Epithelial cell of proximal tubule (primary cell): ENCODE measurements at regions not wholly inside any gene's neighbourhood (a gene's known extent, or its start where the extent isn't known, plus 50 kb on each side); places are given as distances from the start of the nearest gene placed in this dataset.

ENCODE experiments used
- DNase-seq: peaks from one replicate; pipeline ENCODE4 v3.0.0-alpha.2; 2011; ENCODE audit warnings: low read depth
- H3K4me3 ChIP-seq: 2 replicates; pipeline ENCODE4 v1.5.1; 2011; ENCODE audit warnings: low read depth, mild to moderate bottlenecking, low read length
- CTCF ChIP-seq: conservative IDR thresholded peaks from 2 replicates; pipeline ENCODE4 v1.5.1; 2012; ENCODE audit warnings: low read depth, mild to moderate bottlenecking, low read length

- DNase-seq = no peak
- no peak for TF ChIP-seq CTCF
- no peak overlapping the region for H3K4me3 ChIP-seq
Measured at GRCh38 chr7:35550831-35551230, 144.1 kb downstream of the HERPUD2 start.

GRCh38 chr7:35549781-35550180, 145.2 kb downstream of the HERPUD2 start:
- no peak for TF ChIP-seq CTCF
- DNase-seq = no peak
- no peak overlapping the region for H3K4me3 ChIP-seq

GRCh38 chr7:35548291-35548690, 146.6 kb downstream of the HERPUD2 start:
- H3K4me3 ChIP-seq = no peak overlapping the region
- TF ChIP-seq CTCF = no peak
- no peak for DNase-seq

GRCh38 chr7:35546691-35547429, 148.1 kb downstream of the HERPUD2 start:
- no peak overlapping the region for H3K4me3 ChIP-seq
- no peak for TF ChIP-seq CTCF
- no peak for DNase-seq

GRCh38 chr7:35545831-35546230, 149.1 kb downstream of the HERPUD2 start:
- DNase-seq = no peak
- no peak overlapping the region for H3K4me3 ChIP-seq
- TF ChIP-seq CTCF = no peak

- H3K4me3 ChIP-seq = no peak overlapping the region
- TF ChIP-seq CTCF = no peak
- no peak for DNase-seq
Measured at GRCh38 chr7:35544028-35544742, 150.8 kb downstream of the HERPUD2 start.
